ENCODE measurements at regions not wholly inside any gene's neighbourhood (a gene's known extent, or its start where the extent isn't known, plus 50 kb on each side); places are given as distances from the start of the nearest gene placed in this dataset.

DNA sequence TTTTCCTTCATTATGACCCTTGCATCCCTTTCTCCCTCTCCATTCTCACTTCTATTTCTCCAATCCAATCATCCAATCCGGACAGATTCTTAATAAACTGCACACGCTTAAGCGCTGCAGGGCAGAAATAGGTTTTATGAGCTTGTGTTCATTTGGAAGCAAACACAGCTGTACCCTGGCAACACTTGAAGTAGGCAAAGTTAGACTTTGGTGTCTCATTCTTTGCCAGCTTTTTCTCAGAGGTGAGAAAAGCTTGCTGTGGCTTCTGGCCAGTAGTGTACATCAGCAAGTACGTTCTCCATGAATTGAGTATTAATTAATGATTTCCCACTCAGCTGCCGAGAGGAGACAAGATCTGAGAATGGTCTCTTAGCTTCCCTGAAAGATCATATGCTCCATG is 88.5 kb downstream of the FBXO4 start:
- TF ChIP-seq EZH2 (IDR thresholded peaks at IDR 0.05; ENCODE audit: insufficient read depth, poor library complexity, severe bottlenecking) (no peak), EZH2phosphoT487 (IDR thresholded peaks at IDR 0.05; ENCODE audit: insufficient read depth, low read depth) (no peak)

Measured in GM23248 (cell line).